Osteocyte (in vitro differentiated cells): ENCODE measurements at regions not wholly inside any gene's neighbourhood (a gene's known extent, or its start where the extent isn't known, plus 50 kb on each side); places are given as distances from the start of the nearest gene placed in this dataset.

Source experiments
- DNase-seq: peaks from one replicate; pipeline ENCODE4 v3.0.0; 2021; ENCODE audit warnings: mixed read lengths; ENCODE audit not compliant: unreplicated experiment; ENCODE audit errors: extremely low spot score
- H3K27ac Mint-ChIP-seq: one replicate; pipeline ENCODE4 v1.8.0; 2021; ENCODE audit warnings: mild to moderate bottlenecking, mixed read lengths; ENCODE audit not compliant: unreplicated experiment
- H3K27me3 Mint-ChIP-seq: one replicate; pipeline ENCODE4 v1.8.0; 2021; ENCODE audit warnings: mixed read lengths; ENCODE audit not compliant: unreplicated experiment
- H3K36me3 Mint-ChIP-seq: one replicate; pipeline ENCODE4 v1.8.0; 2021; ENCODE audit warnings: mixed read lengths; ENCODE audit not compliant: unreplicated experiment
- H3K4me1 Mint-ChIP-seq: one replicate; pipeline ENCODE4 v1.8.0; 2021; ENCODE audit warnings: mixed read lengths; ENCODE audit not compliant: unreplicated experiment
- H3K4me3 Mint-ChIP-seq: one replicate; pipeline ENCODE4 v1.8.0; 2021; ENCODE audit warnings: mild to moderate bottlenecking, moderate library complexity, mixed read lengths; ENCODE audit not compliant: unreplicated experiment
- H3K9me3 Mint-ChIP-seq: one replicate; pipeline ENCODE4 v1.8.0; 2021; ENCODE audit warnings: mixed read lengths; ENCODE audit not compliant: unreplicated experiment
- CTCF ChIP-seq: fragments of 200-600 bp; sonication (generic); IDR thresholded peaks from 2 replicates; pipeline ENCODE4 v1.5.0; 2021; ENCODE audit warnings: antibody characterized with exemption, mild to moderate bottlenecking, moderate library complexity

GRCh38 chr1:118306851-118307250 is 121.8 kb upstream of the SPAG17 start:
- H3K4me3 Mint-ChIP-seq, result no peak overlapping the region
- no peak overlapping the region for H3K27ac Mint-ChIP-seq
- no peaks in the 10 kb centered on the region for H3K9me3 Mint-ChIP-seq
- H3K4me1 Mint-ChIP-seq, result peaks cover 2% of the 10 kb centered on the region
- TF ChIP-seq CTCF, result no peak
- peaks cover 32% of the 10 kb centered on the region for H3K27me3 Mint-ChIP-seq
- H3K36me3 Mint-ChIP-seq, result no peaks in the 10 kb centered on the region
- no peak for DNase-seq

GRCh38 chr1:118304722-118305359 is 119.8 kb upstream of the SPAG17 start:
- Mint-ChIP-seq H3K36me3 (no peaks in the 10 kb centered on the region), H3K4me1 (peaks cover 4% of the 10 kb centered on the region), H3K9me3 (no peaks in the 10 kb centered on the region), H3K27me3 (peaks cover 14% of the 10 kb centered on the region), H3K27ac (no peak overlapping the region), H3K4me3 (no peak overlapping the region)
- DNase-seq, result no peak
- peak; percentile 71 for TF ChIP-seq CTCF

GRCh38 chr1:118303534-118303933 is 118.5 kb upstream of the SPAG17 start:
- Mint-ChIP-seq H3K9me3 (no peaks in the 10 kb centered on the region), H3K27me3 (peaks cover 14% of the 10 kb centered on the region), H3K27ac (no peak overlapping the region), H3K4me3 (no peak overlapping the region), H3K4me1 (peaks cover 4% of the 10 kb centered on the region), H3K36me3 (no peaks in the 10 kb centered on the region)
- DNase-seq, result no peak
- no peak for TF ChIP-seq CTCF

- peaks cover 4% of the 10 kb centered on the region for H3K4me1 Mint-ChIP-seq
- no peak overlapping the region for H3K27ac Mint-ChIP-seq
- no peak for DNase-seq
- H3K9me3 Mint-ChIP-seq, result no peaks in the 10 kb centered on the region
- H3K4me3 Mint-ChIP-seq, result no peak overlapping the region
- H3K27me3 Mint-ChIP-seq, result peaks cover 14% of the 10 kb centered on the region
- no peaks in the 10 kb centered on the region for H3K36me3 Mint-ChIP-seq
- no peak for TF ChIP-seq CTCF
Measured at GRCh38 chr1:118303064-118303463, 118.0 kb upstream of the SPAG17 start.

- DNase-seq, result no peak
- H3K4me1 Mint-ChIP-seq, result peaks cover 4% of the 10 kb centered on the region
- H3K27ac Mint-ChIP-seq, result no peak overlapping the region
- no peak for TF ChIP-seq CTCF
- H3K36me3 Mint-ChIP-seq, result no peaks in the 10 kb centered on the region
- peaks cover 8% of the 10 kb centered on the region for H3K27me3 Mint-ChIP-seq
- no peaks in the 10 kb centered on the region for H3K9me3 Mint-ChIP-seq
- H3K4me3 Mint-ChIP-seq, result no peak overlapping the region
Measured at GRCh38 chr1:118302145-118302544, 117.1 kb upstream of the SPAG17 start.
